ENCODE measurements at regions not wholly inside any gene's neighbourhood (a gene's known extent, or its start where the extent isn't known, plus 50 kb on each side); places are given as distances from the start of the nearest gene placed in this dataset.

GRCh38 chr17:6000426-6000825 is 69.8 kb upstream of the WSCD1 start:
- TF ChIP-seq TAF1 (IDR thresholded peaks at IDR 0.05; ENCODE audit: low read depth, low read length) (no peak), POLR2AphosphoS5 (IDR thresholded peaks at IDR 0.05; ENCODE audit: low read depth, low read length) (no peak), POLR2A (IDR thresholded peaks at IDR 0.05; ENCODE audit: low read depth, low read length) (no peak), SPI1 (IDR thresholded peaks at IDR 0.05; ENCODE audit: low read depth, low read length) (no peak), PAX5 (IDR thresholded peaks at IDR 0.05; ENCODE audit: insufficient read depth, low read length, severe bottlenecking) (no peak)
